Panc1 (cell line): ENCODE measurements at regions not wholly inside any gene's neighbourhood (a gene's known extent, or its start where the extent isn't known, plus 50 kb on each side); places are given as distances from the start of the nearest gene placed in this dataset.

Experiments used
- ATAC-seq: fragments of 200-7000 bp; cut with Tn5 transposase; 2 replicates; pipeline ENCODE4 v1.9.1; 2020; ENCODE audit warnings: mild to moderate bottlenecking, moderate library complexity
- BruUV-seq: library from RNA; stranded (reverse); fragments of 400-500 nt; replicated peaks from 2 replicates; lab custom pipeline; 2021; lab: Mats Ljungman, UMichigan
- CTCF ChIA-PET: fragments of 300-600 bp; sonication (Branson Sonifier 250); formaldehyde crosslinking; loops from one replicate; lab custom pipeline; 2022; ENCODE audit warnings: antibody characterized with exemption; lab: Charles Lee
- POLR2A ChIA-PET: fragments of 300-600 bp; sonication (Branson Sonifier 250); formaldehyde crosslinking; loops from one replicate; lab custom pipeline; 2022; ENCODE audit warnings: antibody characterized with exemption; lab: Charles Lee
- DNase-seq: peaks from one replicate; pipeline ENCODE4 v3.0.0-alpha.2; 2010; ENCODE audit warnings: low read depth, low spot score
- H3K27ac ChIP-seq: 2 replicates; pipeline ENCODE4 v1.5.1; 2011; ENCODE audit warnings: mild to moderate bottlenecking, low read length, inconsistent platforms
- H3K27me3 ChIP-seq: fragments of 200-500 bp; sonication (Bioruptor generic); 2 replicates; pipeline ENCODE4 v1.6.0; 2014; ENCODE audit warnings: low read length, inconsistent platforms; ENCODE audit not compliant: control insufficient read depth, insufficient read depth
- H3K36me3 ChIP-seq: fragments of 200-500 bp; sonication (Bioruptor generic); 2 replicates; pipeline ENCODE4 v1.5.1; 2014; ENCODE audit warnings: inconsistent platforms, mild to moderate bottlenecking, low read length, moderate library complexity; ENCODE audit not compliant: control insufficient read depth, insufficient read depth
- H3K4me1 ChIP-seq: 2 replicates; pipeline ENCODE4 v1.5.1; 2011; ENCODE audit warnings: inconsistent platforms, mild to moderate bottlenecking, low read length, moderate library complexity; ENCODE audit not compliant: control insufficient read depth, insufficient read depth
- H3K4me3 ChIP-seq, 2 experiments: 2 replicates each; pipeline ENCODE4 v1.5.1; 2011 to 2012; ENCODE audit warnings: low read depth in 2 of 2, low read length in 2 of 2, mild to moderate bottlenecking in 2 of 2, inconsistent platforms in 1 of 2, moderate library complexity in 1 of 2
- H3K9me3 ChIP-seq: fragments of 200-500 bp; sonication (Bioruptor generic); 2 replicates; pipeline ENCODE4 v1.5.1; 2014; ENCODE audit warnings: low read depth, mild to moderate bottlenecking, inconsistent platforms, low read length, moderate library complexity; ENCODE audit not compliant: control insufficient read depth, insufficient read depth
- POLR2AphosphoS5 ChIP-seq: IDR thresholded peaks from 2 replicates; pipeline ENCODE4 v1.6.1; 2012; ENCODE audit warnings: mild to moderate bottlenecking, low read depth, low read length, moderate library complexity
- SIN3A ChIP-seq: IDR thresholded peaks from 2 replicates; pipeline ENCODE4 v1.6.1; 2012; ENCODE audit warnings: low read depth, mild to moderate bottlenecking, low read length, moderate library complexity, borderline replicate concordance; ENCODE audit not compliant: insufficient read depth
- TCF7L2 ChIP-seq: IDR thresholded peaks from 2 replicates; pipeline ENCODE4 v1.6.1; 2011; ENCODE audit warnings: mild to moderate bottlenecking, low read depth, low read length, inconsistent platforms
- in situ Hi-C: cut with HindIII; loops from 2 replicates; pipeline ENCODE4 v1.10.0; 2016; ENCODE audit warnings: low sequenced_read_pairs, low pct_unique_long_range_greater_than_20kb
- intact Hi-C: fragments of 100-400 bp; cut with micrococcal nuclease; formaldehyde crosslinking; loops from one replicate; pipeline ENCODE4 v1.10.0; 2022; ENCODE audit not compliant: unreplicated experiment
- TF ChIP-seq, protein P1 (sequence below), 2 experiments: IDR thresholded peaks; 2 replicates each; pipeline ENCODE4 v1.6.1; 2011 to 2012; ENCODE audit warnings: low read depth in 2 of 2, control low read depth in 1 of 2, low read length in 1 of 2, mild to moderate bottlenecking in 1 of 2, moderate library complexity in 1 of 2; ENCODE audit not compliant: insufficient read depth in 1 of 2
- TF ChIP-seq, protein P2 (sequence below): fragments of 450-650 bp; IDR thresholded peaks from 2 replicates; pipeline ENCODE4 v1.5.1; 2017; ENCODE audit warnings: mild to moderate bottlenecking

DNA sequence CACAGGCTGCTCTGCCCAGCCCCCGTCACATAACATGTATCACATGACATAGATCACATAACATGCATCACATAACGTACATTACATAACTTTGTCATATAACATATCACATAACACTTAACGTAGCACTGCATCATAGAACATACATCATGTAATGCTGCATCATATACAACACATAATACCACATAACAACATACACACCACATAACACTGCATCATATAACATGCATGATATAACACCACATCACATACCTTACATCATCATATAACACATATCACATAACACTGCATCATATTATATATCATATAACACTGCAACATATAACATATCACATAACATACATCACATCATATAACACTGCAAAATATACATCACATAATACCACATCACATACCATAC lies 83.8 kb downstream of the AXIN2 start:
- in situ Hi-C loops (no loop called here), intact Hi-C loops (no loop called here)
- POLR2A ChIA-PET = no interaction called here
- CTCF ChIA-PET = no interaction called here
- H3K9me3 ChIP-seq = no peaks in the 10 kb centered on the region
- no peaks in the 10 kb centered on the region for H3K4me1 ChIP-seq
- DNase-seq = no peak
- no peaks in the 10 kb centered on the region for H3K27me3 ChIP-seq
- no peak for ATAC-seq
- no peaks in the 10 kb centered on the region for H3K36me3 ChIP-seq
- no peak overlapping the region for H3K27ac ChIP-seq
- H3K4me3 ChIP-seq = no peak overlapping the region
- BruUV-seq = no TSS peak
- no peak for TF ChIP-seq POLR2AphosphoS5

DNA sequence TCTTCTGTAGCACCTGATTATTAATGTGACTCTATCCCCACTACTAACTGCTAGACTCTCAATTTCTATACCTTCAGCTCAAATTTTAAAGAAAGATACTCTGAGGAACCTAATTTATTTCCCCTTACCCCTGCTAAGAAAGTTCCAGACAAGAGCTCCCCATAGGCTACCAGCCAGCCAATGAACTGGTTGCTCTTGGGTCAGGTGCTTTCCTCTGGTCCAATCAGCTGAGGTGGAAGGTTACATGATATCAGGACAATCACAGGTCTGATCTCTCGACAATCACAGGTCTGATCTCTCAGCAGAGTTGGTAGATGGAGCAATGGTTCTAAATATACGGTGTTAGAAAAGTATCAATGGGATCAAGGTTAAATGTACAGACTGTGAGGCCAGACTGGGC lies 86.8 kb downstream of the AXIN2 start:
- ATAC-seq (no peak), DNase-seq (no peak)
- TF ChIP-seq, protein P1, sequence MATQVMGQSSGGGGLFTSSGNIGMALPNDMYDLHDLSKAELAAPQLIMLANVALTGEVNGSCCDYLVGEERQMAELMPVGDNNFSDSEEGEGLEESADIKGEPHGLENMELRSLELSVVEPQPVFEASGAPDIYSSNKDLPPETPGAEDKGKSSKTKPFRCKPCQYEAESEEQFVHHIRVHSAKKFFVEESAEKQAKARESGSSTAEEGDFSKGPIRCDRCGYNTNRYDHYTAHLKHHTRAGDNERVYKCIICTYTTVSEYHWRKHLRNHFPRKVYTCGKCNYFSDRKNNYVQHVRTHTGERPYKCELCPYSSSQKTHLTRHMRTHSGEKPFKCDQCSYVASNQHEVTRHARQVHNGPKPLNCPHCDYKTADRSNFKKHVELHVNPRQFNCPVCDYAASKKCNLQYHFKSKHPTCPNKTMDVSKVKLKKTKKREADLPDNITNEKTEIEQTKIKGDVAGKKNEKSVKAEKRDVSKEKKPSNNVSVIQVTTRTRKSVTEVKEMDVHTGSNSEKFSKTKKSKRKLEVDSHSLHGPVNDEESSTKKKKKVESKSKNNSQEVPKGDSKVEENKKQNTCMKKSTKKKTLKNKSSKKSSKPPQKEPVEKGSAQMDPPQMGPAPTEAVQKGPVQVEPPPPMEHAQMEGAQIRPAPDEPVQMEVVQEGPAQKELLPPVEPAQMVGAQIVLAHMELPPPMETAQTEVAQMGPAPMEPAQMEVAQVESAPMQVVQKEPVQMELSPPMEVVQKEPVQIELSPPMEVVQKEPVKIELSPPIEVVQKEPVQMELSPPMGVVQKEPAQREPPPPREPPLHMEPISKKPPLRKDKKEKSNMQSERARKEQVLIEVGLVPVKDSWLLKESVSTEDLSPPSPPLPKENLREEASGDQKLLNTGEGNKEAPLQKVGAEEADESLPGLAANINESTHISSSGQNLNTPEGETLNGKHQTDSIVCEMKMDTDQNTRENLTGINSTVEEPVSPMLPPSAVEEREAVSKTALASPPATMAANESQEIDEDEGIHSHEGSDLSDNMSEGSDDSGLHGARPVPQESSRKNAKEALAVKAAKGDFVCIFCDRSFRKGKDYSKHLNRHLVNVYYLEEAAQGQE (IDR thresholded peaks at IDR 0.05; ENCODE audit: insufficient read depth in 1 of 2, low read depth in 2 of 2, low read length in 1 of 2) = no peak
- TF ChIP-seq, protein P2, sequence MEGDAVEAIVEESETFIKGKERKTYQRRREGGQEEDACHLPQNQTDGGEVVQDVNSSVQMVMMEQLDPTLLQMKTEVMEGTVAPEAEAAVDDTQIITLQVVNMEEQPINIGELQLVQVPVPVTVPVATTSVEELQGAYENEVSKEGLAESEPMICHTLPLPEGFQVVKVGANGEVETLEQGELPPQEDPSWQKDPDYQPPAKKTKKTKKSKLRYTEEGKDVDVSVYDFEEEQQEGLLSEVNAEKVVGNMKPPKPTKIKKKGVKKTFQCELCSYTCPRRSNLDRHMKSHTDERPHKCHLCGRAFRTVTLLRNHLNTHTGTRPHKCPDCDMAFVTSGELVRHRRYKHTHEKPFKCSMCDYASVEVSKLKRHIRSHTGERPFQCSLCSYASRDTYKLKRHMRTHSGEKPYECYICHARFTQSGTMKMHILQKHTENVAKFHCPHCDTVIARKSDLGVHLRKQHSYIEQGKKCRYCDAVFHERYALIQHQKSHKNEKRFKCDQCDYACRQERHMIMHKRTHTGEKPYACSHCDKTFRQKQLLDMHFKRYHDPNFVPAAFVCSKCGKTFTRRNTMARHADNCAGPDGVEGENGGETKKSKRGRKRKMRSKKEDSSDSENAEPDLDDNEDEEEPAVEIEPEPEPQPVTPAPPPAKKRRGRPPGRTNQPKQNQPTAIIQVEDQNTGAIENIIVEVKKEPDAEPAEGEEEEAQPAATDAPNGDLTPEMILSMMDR = no peak
- TF ChIP-seq POLR2AphosphoS5 = no peak
- TF ChIP-seq TCF7L2 = no peak
- no peak for TF ChIP-seq SIN3A
- ChIA-PET CTCF (no interaction called here), POLR2A (no interaction called here)
- BruUV-seq = no TSS peak
- no peaks in the 10 kb centered on the region for H3K9me3 ChIP-seq
- no peaks in the 10 kb centered on the region for H3K36me3 ChIP-seq
- no peak overlapping the region for H3K4me3 ChIP-seq
- H3K27ac ChIP-seq = no peak overlapping the region
- H3K27me3 ChIP-seq = no peaks in the 10 kb centered on the region
- intact Hi-C loops = no loop called here
- H3K4me1 ChIP-seq = no peaks in the 10 kb centered on the region
- in situ Hi-C loops = no loop called here

DNA sequence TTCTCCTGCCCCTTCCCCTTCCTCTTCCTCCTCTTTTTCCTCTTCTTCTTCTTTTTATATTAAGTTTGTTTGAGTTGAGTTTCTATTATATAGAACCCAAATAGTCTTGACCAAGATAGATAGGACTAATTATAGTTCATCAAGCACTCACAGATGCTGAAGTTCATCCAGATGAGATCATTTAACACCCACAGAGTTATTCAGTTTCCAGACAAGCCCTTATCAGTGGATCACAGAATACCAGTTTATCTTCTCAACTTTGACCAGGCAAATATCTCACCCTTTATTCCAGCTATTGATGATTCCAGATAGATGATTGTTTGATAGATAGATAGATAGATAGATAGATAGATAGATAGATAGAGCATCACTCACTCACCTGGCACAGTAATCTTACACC lies 87.5 kb downstream of the AXIN2 start:
- H3K4me3 ChIP-seq = no peak overlapping the region
- ChIA-PET CTCF (no interaction called here), POLR2A (no interaction called here)
- H3K9me3 ChIP-seq = no peaks in the 10 kb centered on the region
- no peaks in the 10 kb centered on the region for H3K27me3 ChIP-seq
- DNase-seq (no peak), ATAC-seq (no peak)
- intact Hi-C loops (no loop called here), in situ Hi-C loops (no loop called here)
- no TSS peak for BruUV-seq
- no peaks in the 10 kb centered on the region for H3K36me3 ChIP-seq
- no peaks in the 10 kb centered on the region for H3K4me1 ChIP-seq
- TF ChIP-seq SIN3A (no peak), POLR2AphosphoS5 (no peak)
- H3K27ac ChIP-seq = no peak overlapping the region
